ENCODE measurements at regions not wholly inside any gene's neighbourhood (a gene's known extent, or its start where the extent isn't known, plus 50 kb on each side); places are given as distances from the start of the nearest gene placed in this dataset.

GRCh38 chr6:14450133-14450504 lies 332.5 kb downstream of the CD83 start:
- Histone ChIP-seq H3K36me3 (ENCODE audit: low read length) (no peaks in the 10 kb centered on the region), H2AFZ (ENCODE audit: low read depth, low read length, severe bottlenecking) (no peak overlapping the region), H3K79me2 (ENCODE audit: insufficient read depth, low read length) (no peaks in the 10 kb centered on the region), H3F3A (ENCODE audit: insufficient read depth) (no peaks in the 10 kb centered on the region), H4K20me1 (ENCODE audit: low read depth, low read length) (no peaks in the 10 kb centered on the region), H3K27me3 (ENCODE audit: low read length) (no peaks in the 10 kb centered on the region), H3K4me3 (ENCODE audit: insufficient read depth, low read length, poor library complexity, severe bottlenecking) (no peak overlapping the region), H3K9ac (ENCODE audit: low read length) (no peak overlapping the region), H3K27ac (ENCODE audit: low read depth, low read length) (no peak overlapping the region), H3K9me2 (replicated peaks; ENCODE audit: insufficient read depth, low read length) (no peaks in the 10 kb centered on the region), H3K4me2 (ENCODE audit: low read depth, low read length, poor library complexity, severe bottlenecking) (no peak overlapping the region), H3K9me3 (ENCODE audit: insufficient read depth, low read length) (no peaks in the 10 kb centered on the region)
- TF ChIP-seq EZH2phosphoT487 (conservative IDR thresholded peaks at IDR 0.05; ENCODE audit: low read length): no peak
- TF ChIP-seq CTCF (IDR thresholded peaks at IDR 0.05; ENCODE audit: insufficient read depth, low read length, poor library complexity, severe bottlenecking): no peak

- Histone ChIP-seq H3K9ac (ENCODE audit: low read length) (no peak overlapping the region), H3K9me2 (replicated peaks; ENCODE audit: insufficient read depth, low read length) (no peaks in the 10 kb centered on the region), H3F3A (ENCODE audit: insufficient read depth) (no peaks in the 10 kb centered on the region), H3K36me3 (ENCODE audit: low read length) (no peaks in the 10 kb centered on the region), H3K9me3 (ENCODE audit: insufficient read depth, low read length) (no peaks in the 10 kb centered on the region), H3K27ac (ENCODE audit: low read depth, low read length) (no peak overlapping the region), H3K27me3 (ENCODE audit: low read length) (no peaks in the 10 kb centered on the region), H3K4me2 (ENCODE audit: low read depth, low read length, poor library complexity, severe bottlenecking) (no peak overlapping the region), H2AFZ (ENCODE audit: low read depth, low read length, severe bottlenecking) (no peak overlapping the region), H3K79me2 (ENCODE audit: insufficient read depth, low read length) (no peaks in the 10 kb centered on the region), H4K20me1 (ENCODE audit: low read depth, low read length) (no peaks in the 10 kb centered on the region), H3K4me3 (ENCODE audit: insufficient read depth, low read length, poor library complexity, severe bottlenecking) (no peak overlapping the region)
- TF ChIP-seq EZH2phosphoT487 (conservative IDR thresholded peaks at IDR 0.05; ENCODE audit: low read length) (no peak), CTCF (IDR thresholded peaks at IDR 0.05; ENCODE audit: insufficient read depth, low read length, poor library complexity, severe bottlenecking) (no peak)
Measured at GRCh38 chr6:14450578-14450977, 333.0 kb downstream of the CD83 start.

DNA sequence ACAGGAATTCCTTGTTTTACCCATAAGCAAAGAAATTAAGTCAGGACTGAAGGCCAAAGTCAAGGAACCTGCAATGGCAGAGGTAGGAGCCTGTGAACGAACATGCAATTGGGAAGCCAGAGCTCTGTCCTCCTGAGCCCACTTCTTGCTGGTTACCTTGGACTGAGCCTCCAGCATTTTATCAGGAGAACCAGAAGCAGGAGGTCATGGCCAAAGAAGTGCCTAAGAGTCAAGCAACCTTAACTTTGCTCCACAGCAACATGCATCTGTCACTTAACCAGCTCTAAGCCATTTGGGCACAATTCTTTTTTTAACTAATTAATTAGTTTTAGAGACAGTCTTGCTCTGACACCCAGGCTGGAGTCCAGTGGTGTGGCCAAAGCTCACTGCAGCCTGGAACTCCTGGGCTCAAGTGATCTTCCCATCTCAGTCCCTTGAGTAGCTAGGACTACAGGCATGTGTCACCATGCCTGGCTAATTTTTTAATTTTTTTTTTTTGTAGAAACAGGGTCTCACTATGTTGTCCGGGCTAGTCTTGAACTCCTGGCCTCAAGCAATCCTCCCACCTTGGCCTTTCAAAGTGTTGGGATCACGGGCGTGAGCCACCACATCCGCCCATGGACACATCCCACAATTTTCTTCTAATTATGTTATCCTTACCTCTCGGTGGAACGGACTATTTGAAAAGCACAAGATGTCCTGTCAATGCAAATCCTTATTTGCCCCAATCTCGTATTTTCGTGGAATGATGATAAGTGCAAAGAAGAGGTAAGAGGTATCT lies 334.2 kb downstream of the CD83 start:
- no peak overlapping the region for H3K9ac ChIP-seq (ENCODE audit: low read length)
- no peak overlapping the region for H3K4me3 ChIP-seq (ENCODE audit: insufficient read depth, low read length, poor library complexity, severe bottlenecking)
- no peaks in the 10 kb centered on the region for H3K9me3 ChIP-seq (ENCODE audit: insufficient read depth, low read length)
- H3K79me2 ChIP-seq (ENCODE audit: insufficient read depth, low read length): no peaks in the 10 kb centered on the region
- H2AFZ ChIP-seq (ENCODE audit: low read depth, low read length, severe bottlenecking): no peak overlapping the region
- no peaks in the 10 kb centered on the region for H3F3A ChIP-seq (ENCODE audit: insufficient read depth)
- H3K27me3 ChIP-seq (ENCODE audit: low read length): no peaks in the 10 kb centered on the region
- no peak overlapping the region for H3K27ac ChIP-seq (ENCODE audit: low read depth, low read length)
- H3K4me2 ChIP-seq (ENCODE audit: low read depth, low read length, poor library complexity, severe bottlenecking): no peak overlapping the region
- no peaks in the 10 kb centered on the region for H3K36me3 ChIP-seq (ENCODE audit: low read length)
- H3K9me2 ChIP-seq (replicated peaks; ENCODE audit: insufficient read depth, low read length): no peaks in the 10 kb centered on the region
- no peaks in the 10 kb centered on the region for H4K20me1 ChIP-seq (ENCODE audit: low read depth, low read length)
- TF ChIP-seq EZH2phosphoT487 (conservative IDR thresholded peaks at IDR 0.05; ENCODE audit: low read length): no peak
- no peak for TF ChIP-seq CTCF (IDR thresholded peaks at IDR 0.05; ENCODE audit: insufficient read depth, low read length, poor library complexity, severe bottlenecking)
